Mesendoderm (in vitro differentiated cells): ENCODE measurements at regions not wholly inside any gene's neighbourhood (a gene's known extent, or its start where the extent isn't known, plus 50 kb on each side); places are given as distances from the start of the nearest gene placed in this dataset.

ENCODE experiments used
- DNase-seq: peaks from one replicate; pipeline ENCODE4 v3.0.0; 2013
- H2AK5ac ChIP-seq: 2 replicates; pipeline ENCODE4 v1.6.1; 2013; ENCODE audit warnings: low read length, inconsistent platforms
- H2BK120ac ChIP-seq: 2 replicates; pipeline ENCODE4 v1.6.1; 2013; ENCODE audit warnings: low read depth, mild to moderate bottlenecking, low read length, moderate library complexity, mixed read lengths
- H2BK15ac ChIP-seq: replicated peaks from 2 replicates; pipeline ENCODE4 v1.6.1; 2013; ENCODE audit warnings: low read depth, mild to moderate bottlenecking, moderate library complexity
- H2BK5ac ChIP-seq: 2 replicates; pipeline ENCODE4 v1.6.1; 2013; ENCODE audit warnings: low read length, inconsistent platforms
- H3K18ac ChIP-seq: 2 replicates; pipeline ENCODE4 v1.6.1; 2013; ENCODE audit warnings: mild to moderate bottlenecking, low read length, mixed read lengths
- H3K23ac ChIP-seq: one replicate; pipeline ENCODE4 v1.6.1; 2013; ENCODE audit warnings: low read length
- H3K27ac ChIP-seq: 2 replicates; pipeline ENCODE4 v1.5.1; 2013; ENCODE audit warnings: low read depth, mild to moderate bottlenecking, inconsistent platforms, low read length, moderate library complexity
- H3K27me3 ChIP-seq: 2 replicates; pipeline ENCODE4 v1.6.1; 2013; ENCODE audit warnings: low read length, control low read depth, mild to moderate bottlenecking, inconsistent platforms; ENCODE audit not compliant: insufficient read depth, poor library complexity
- H3K36me3 ChIP-seq: 2 replicates; pipeline ENCODE4 v1.6.1; 2013; ENCODE audit warnings: low read length, inconsistent platforms; ENCODE audit not compliant: control insufficient read depth, insufficient read depth
- H3K4ac ChIP-seq: one replicate; pipeline ENCODE4 v1.6.1; 2013; ENCODE audit warnings: low read depth, mild to moderate bottlenecking, low read length, moderate library complexity
- H3K4me1 ChIP-seq: 2 replicates; pipeline ENCODE4 v1.6.1; 2013; ENCODE audit warnings: low read depth, low read length, inconsistent platforms; ENCODE audit not compliant: control insufficient read depth
- H3K4me2 ChIP-seq: 2 replicates; pipeline ENCODE4 v1.6.1; 2013; ENCODE audit warnings: low read length
- H3K4me3 ChIP-seq: 2 replicates; pipeline ENCODE4 v1.5.1; 2013; ENCODE audit warnings: mild to moderate bottlenecking, low read length
- H3K56ac ChIP-seq: one replicate; pipeline ENCODE4 v1.6.1; 2013; ENCODE audit warnings: low read length
- H3K79me1 ChIP-seq: 2 replicates; pipeline ENCODE4 v1.6.1; 2013; ENCODE audit warnings: low read length, inconsistent platforms
- H3K79me2 ChIP-seq: 2 replicates; pipeline ENCODE4 v1.6.1; 2013; ENCODE audit warnings: mild to moderate bottlenecking, low read length; ENCODE audit not compliant: control insufficient read depth, insufficient read depth
- H3K9ac ChIP-seq: 2 replicates; pipeline ENCODE4 v1.6.1; 2013; ENCODE audit warnings: low read length, inconsistent platforms
- H4K5ac ChIP-seq: one replicate; pipeline ENCODE4 v1.6.1; 2013; ENCODE audit warnings: low read length
- H4K8ac ChIP-seq: one replicate; pipeline ENCODE4 v1.6.1; 2013; ENCODE audit warnings: low read depth, mild to moderate bottlenecking, control low read depth, low read length, moderate library complexity
- WGBS: extraction: QIAGEN DNeasy Blood & Tissue Kit; methylation state at CpG from one replicate; pipeline ENCODE4 v1.1.7; 2013; ENCODE audit warnings: low lambda C conversion rate, missing lambda C conversion rate; ENCODE audit not compliant: insufficient coverage; ENCODE audit errors: extremely low coverage; 5-methylcytosine and 5-hydroxymethylcytosine counted together

DNA sequence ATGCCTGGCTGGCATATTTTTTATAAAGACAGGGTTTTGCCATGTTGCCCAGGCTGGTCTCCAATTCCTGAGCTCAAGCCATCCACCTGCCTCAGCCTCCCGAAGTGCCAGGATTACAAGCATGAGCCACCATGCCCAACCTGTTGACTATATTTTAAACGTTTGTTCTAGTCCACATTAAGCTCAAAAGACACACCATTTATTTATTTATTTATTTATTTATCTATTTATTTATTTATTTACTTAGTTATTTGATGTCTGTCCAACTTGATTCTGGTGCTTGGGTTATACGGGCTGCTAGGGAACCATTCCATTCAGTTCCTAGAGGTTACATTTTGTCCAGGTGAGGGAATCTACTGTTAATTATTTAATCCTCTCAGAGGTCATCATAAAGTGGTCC lies 98.1 kb upstream of the ADGRL4 start:
- Histone ChIP-seq H4K5ac (no peak overlapping the region), H3K4me3 (no peak overlapping the region), H3K4me2 (no peak overlapping the region), H3K36me3 (no peaks in the 10 kb centered on the region), H3K18ac (no peak overlapping the region), H3K27me3 (no peaks in the 10 kb centered on the region), H3K4ac (no peak overlapping the region), H3K4me1 (no peaks in the 10 kb centered on the region), H3K79me2 (no peaks in the 10 kb centered on the region), H3K79me1 (no peaks in the 10 kb centered on the region), H2AK5ac (no peak overlapping the region), H2BK120ac (no peak overlapping the region), H4K8ac (no peak overlapping the region), H3K23ac (no peak overlapping the region), H3K9ac (no peak overlapping the region), H3K56ac (no peak overlapping the region), H2BK15ac (no peak overlapping the region), H2BK5ac (no peak overlapping the region), H3K27ac (no peak overlapping the region)
- no peak for DNase-seq
- WGBS, result no CpG with 5 or more reads among the region's 3 CpGs

DNA sequence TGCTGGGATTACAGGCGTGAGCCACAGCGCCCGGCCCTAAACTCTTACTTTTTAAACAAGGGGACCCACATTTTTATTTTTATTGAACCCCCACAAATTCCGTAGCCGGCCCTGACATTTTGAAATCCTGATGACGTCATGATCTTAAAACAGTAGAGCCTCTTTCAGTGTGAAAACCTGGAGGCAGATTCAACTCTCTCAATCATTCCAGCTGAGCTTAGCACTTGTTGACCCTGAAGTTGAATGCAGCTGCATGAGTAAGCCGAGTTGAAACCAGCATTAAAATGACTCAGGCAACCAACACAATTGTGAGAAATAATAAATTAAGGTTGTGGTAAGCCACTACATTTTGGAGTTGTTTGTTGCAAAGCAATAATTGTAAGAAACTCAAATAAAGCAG lies 93.9 kb upstream of the ADGRL4 start:
- H3K4me1 ChIP-seq, result no peaks in the 10 kb centered on the region
- H2AK5ac ChIP-seq, result no peak overlapping the region
- H3K79me1 ChIP-seq, result no peaks in the 10 kb centered on the region
- no peak overlapping the region for H3K9ac ChIP-seq
- H3K4ac ChIP-seq, result no peak overlapping the region
- no peak overlapping the region for H2BK15ac ChIP-seq
- no peaks in the 10 kb centered on the region for H3K27me3 ChIP-seq
- no peak overlapping the region for H3K56ac ChIP-seq
- H3K4me2 ChIP-seq, result no peak overlapping the region
- no peak overlapping the region for H3K18ac ChIP-seq
- no peaks in the 10 kb centered on the region for H3K79me2 ChIP-seq
- no peak overlapping the region for H3K23ac ChIP-seq
- H2BK5ac ChIP-seq, result no peak overlapping the region
- H4K5ac ChIP-seq, result no peak overlapping the region
- no peak overlapping the region for H2BK120ac ChIP-seq
- WGBS, result no CpG with 5 or more reads among the region's 7 CpGs
- H3K27ac ChIP-seq, result no peak overlapping the region
- no peak overlapping the region for H3K4me3 ChIP-seq
- DNase-seq, result peak; percentile 32
- no peaks in the 10 kb centered on the region for H3K36me3 ChIP-seq
- H4K8ac ChIP-seq, result no peak overlapping the region

DNA sequence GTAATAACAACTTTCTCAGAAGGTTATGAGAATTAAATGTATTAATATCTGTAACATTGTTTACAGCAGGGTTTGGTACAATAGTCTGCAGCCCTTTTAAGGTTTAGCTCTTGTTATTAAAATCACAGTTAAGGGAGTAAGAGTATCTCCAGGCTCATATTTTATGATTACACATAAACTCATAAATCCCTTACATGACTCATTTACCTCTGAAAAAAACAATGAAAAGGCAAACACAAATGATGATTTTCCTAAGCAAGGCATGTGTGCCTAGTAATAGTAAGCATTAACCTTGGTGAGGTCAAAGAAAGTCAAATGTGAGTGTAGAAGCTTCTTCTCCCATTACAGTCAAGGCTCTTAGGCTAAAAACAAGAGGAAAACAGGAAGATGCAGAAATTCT lies 84.5 kb upstream of the ADGRL4 start:
- H4K5ac ChIP-seq, result no peak overlapping the region
- no peak overlapping the region for H3K4me2 ChIP-seq
- H3K4me3 ChIP-seq, result no peak overlapping the region
- no peaks in the 10 kb centered on the region for H3K79me2 ChIP-seq
- no peak overlapping the region for H3K9ac ChIP-seq
- no peak overlapping the region for H2AK5ac ChIP-seq
- H3K4ac ChIP-seq, result no peak overlapping the region
- DNase-seq, result no peak
- no peaks in the 10 kb centered on the region for H3K27me3 ChIP-seq
- no peak overlapping the region for H2BK15ac ChIP-seq
- no peak overlapping the region for H4K8ac ChIP-seq
- H3K18ac ChIP-seq, result no peak overlapping the region
- no peak overlapping the region for H2BK5ac ChIP-seq
- H3K56ac ChIP-seq, result no peak overlapping the region
- H3K23ac ChIP-seq, result no peak overlapping the region
- no peak overlapping the region for H2BK120ac ChIP-seq
- H3K27ac ChIP-seq, result no peak overlapping the region
- H3K4me1 ChIP-seq, result no peaks in the 10 kb centered on the region
- H3K79me1 ChIP-seq, result no peaks in the 10 kb centered on the region
- no peaks in the 10 kb centered on the region for H3K36me3 ChIP-seq

DNA sequence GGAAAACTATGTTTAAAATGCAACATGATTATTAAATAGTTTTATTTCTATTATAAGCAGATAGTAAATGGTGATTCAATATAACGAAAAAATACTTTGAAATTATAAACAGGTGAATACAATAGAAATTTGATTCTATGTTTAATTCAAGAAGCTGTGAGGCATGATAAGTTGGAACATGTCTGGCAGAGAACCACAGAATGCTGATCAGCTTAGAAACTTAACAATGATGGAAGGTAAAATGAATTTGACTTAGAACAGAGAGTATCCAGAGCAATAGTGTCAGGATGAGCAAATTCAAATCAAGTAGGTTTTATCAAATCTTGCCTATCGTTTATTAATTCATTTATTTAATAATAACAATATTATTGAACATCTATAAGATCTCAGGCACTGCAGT lies 83.4 kb upstream of the ADGRL4 start:
- Histone ChIP-seq H3K18ac (no peak overlapping the region), H3K4ac (no peak overlapping the region), H3K4me2 (no peak overlapping the region), H3K56ac (no peak overlapping the region), H3K9ac (no peak overlapping the region), H2BK5ac (no peak overlapping the region), H3K4me3 (no peak overlapping the region), H2AK5ac (no peak overlapping the region), H2BK120ac (no peak overlapping the region), H3K27me3 (no peaks in the 10 kb centered on the region), H4K5ac (no peak overlapping the region), H3K23ac (no peak overlapping the region), H3K27ac (no peak overlapping the region), H3K36me3 (no peaks in the 10 kb centered on the region), H4K8ac (no peak overlapping the region), H2BK15ac (no peak overlapping the region), H3K79me2 (no peaks in the 10 kb centered on the region), H3K4me1 (no peaks in the 10 kb centered on the region), H3K79me1 (no peaks in the 10 kb centered on the region)
- no peak for DNase-seq
- no CpG with 5 or more reads among the region's 2 CpGs for WGBS

DNA sequence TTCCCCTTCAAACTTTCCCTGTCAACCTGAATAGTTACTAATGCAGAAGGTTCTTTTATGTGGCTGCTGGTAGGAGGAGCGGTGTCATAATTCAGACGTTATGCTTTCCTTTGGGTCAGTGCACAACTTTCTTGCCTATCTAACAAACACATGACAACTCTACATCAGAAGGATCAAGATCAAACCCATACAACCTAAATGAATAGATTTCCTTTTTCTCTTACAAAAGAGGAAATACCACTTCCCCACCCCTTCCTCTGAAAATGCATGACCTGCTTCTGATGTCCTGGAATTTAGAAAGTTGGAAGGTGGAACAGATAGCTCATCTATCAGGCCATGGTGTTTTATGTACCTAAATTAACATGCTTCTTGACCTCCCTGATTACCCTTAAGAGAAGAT lies 75.7 kb upstream of the ADGRL4 start:
- Histone ChIP-seq H3K36me3 (no peaks in the 10 kb centered on the region), H3K4ac (no peak overlapping the region), H3K4me3 (no peak overlapping the region), H2BK120ac (no peak overlapping the region), H3K4me2 (no peak overlapping the region), H4K8ac (no peak overlapping the region), H3K27ac (no peak overlapping the region), H3K27me3 (no peaks in the 10 kb centered on the region), H3K79me2 (no peaks in the 10 kb centered on the region), H3K4me1 (peaks cover 3% of the 10 kb centered on the region), H4K5ac (no peak overlapping the region), H3K9ac (no peak overlapping the region), H2AK5ac (no peak overlapping the region), H3K18ac (no peak overlapping the region), H3K56ac (no peak overlapping the region), H3K79me1 (no peaks in the 10 kb centered on the region), H2BK15ac (no peak overlapping the region), H2BK5ac (no peak overlapping the region), H3K23ac (no peak overlapping the region)
- no CpG with 5 or more reads among the region's 2 CpGs for WGBS
- DNase-seq, result no peak

DNA sequence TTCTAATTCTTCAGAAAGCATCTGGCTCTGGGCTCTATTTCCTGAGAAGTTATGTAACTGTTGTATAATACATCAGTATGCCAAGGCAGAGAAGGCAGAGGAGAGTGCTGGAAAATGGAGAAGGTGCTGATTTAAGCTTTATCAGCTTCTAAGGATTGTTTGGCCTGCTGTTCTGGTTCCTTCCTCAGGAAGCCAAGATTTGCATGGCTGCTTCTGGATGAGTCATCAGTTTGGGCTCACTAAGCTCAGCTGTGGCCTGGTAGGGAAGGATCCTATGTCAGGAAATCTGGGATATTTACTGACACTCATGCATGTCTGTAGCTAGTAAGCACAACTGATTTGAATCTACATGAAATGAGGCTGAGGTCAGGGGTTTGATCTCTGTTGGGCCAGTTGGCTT lies 73.2 kb upstream of the ADGRL4 start:
- Histone ChIP-seq H3K23ac (no peak overlapping the region), H3K79me1 (no peaks in the 10 kb centered on the region), H3K4ac (peak overlapping the region; percentile 36), H2BK5ac (no peak overlapping the region), H3K56ac (no peak overlapping the region), H3K18ac (no peak overlapping the region), H4K8ac (no peak overlapping the region), H2BK120ac (no peak overlapping the region), H3K36me3 (no peaks in the 10 kb centered on the region), H2BK15ac (no peak overlapping the region), H3K4me2 (no peak overlapping the region), H3K27me3 (no peaks in the 10 kb centered on the region), H3K9ac (no peak overlapping the region), H3K4me1 (peaks cover 3% of the 10 kb centered on the region), H3K4me3 (no peak overlapping the region), H3K79me2 (no peaks in the 10 kb centered on the region), H3K27ac (no peak overlapping the region), H4K5ac (no peak overlapping the region), H2AK5ac (no peak overlapping the region)
- DNase-seq, result peak; percentile 91
